Fibroblast of skin of back (primary cell): ENCODE measurements at regions not wholly inside any gene's neighbourhood (a gene's known extent, or its start where the extent isn't known, plus 50 kb on each side); places are given as distances from the start of the nearest gene placed in this dataset.
"Not testable (repeated sequence)": the region's sequence is repeated elsewhere in the genome, so short reads cannot be mapped to it uniquely, and the experiment has no call there.

Experiments used
- DNase-seq: peaks from one replicate; pipeline ENCODE4 v3.0.0-alpha.2; 2013

GRCh38 chr1:56105397-56105796, 474.0 kb downstream of the PLPP3 start:
- no peak for DNase-seq

GRCh38 chr1:56099766-56100265, 479.5 kb downstream of the PLPP3 start:
- DNase-seq: no peak

DNA sequence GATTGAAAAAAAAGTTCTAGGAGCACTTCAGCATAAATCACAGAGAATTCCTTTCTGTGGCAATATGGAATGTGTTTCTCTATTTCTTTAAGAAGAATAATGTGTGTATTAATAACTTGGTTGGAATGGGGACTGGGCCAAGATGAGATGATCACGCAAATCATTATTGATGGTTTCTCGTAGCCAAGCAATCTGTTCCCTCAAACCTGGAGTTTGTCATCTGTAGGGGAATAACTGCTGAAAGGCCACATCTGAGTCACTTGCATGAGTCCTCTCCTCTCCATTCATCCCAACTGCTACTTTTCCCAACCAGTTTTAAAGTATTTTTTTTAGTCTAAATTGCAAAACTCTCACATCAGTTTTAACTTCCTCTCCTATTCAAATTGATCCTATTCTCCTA, 480.4 kb downstream of the PLPP3 start:
- DNase-seq: peak; percentile 94

- peak; percentile 46 for DNase-seq
These were observed 481.6 kb downstream of the PLPP3 start for GRCh38 chr1:56097713-56098112.

GRCh38 chr1:56095696-56096665, 483.4 kb downstream of the PLPP3 start:
- DNase-seq: peak; percentile 92

GRCh38 chr1:56094168-56094567, 485.2 kb downstream of the PLPP3 start:
- DNase-seq: peak; percentile 25

- peak; percentile 37 for DNase-seq
These were observed 486.4 kb downstream of the PLPP3 start for GRCh38 chr1:56092684-56093570.

DNA sequence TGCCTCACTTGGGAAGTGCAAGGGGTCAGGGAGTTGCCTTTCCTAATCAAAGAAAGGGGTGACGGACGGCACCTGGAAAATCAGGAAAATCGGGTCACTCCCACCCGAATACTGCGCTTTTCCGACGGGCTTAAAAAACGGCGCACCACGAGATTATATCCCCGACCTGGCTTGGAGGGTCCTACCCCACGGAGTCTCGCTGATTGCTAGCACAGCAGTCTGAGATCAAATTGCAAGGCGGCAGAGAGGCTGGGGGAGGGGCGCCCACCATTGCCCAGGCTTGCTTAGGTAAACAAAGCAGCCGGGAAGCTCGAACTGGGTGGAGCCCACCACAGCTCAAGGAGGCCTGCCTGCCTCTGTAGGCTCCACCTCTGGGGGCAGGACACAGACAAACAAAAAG, 489.5 kb downstream of the PLPP3 start:
- DNase-seq: not testable (repeated sequence)

DNA sequence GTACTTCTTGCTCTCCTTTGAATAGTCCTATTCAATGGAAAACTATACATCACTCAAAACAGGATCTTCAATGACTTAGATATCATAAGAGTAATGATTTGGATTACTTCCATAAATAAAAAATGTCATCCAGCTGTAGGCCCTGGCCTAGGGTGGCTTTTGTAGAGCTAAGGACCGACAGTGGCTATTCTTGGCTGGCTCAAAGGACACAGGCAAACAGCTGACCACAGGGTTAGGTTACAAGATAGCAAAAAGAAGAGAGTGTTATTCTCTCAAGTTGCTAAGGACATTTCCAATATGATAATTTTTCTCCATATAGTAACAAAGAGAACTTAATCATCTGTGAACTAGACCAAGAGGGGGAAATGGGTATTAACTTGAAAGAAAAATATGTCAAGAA, 495.1 kb downstream of the PLPP3 start:
- no peak for DNase-seq

DNA sequence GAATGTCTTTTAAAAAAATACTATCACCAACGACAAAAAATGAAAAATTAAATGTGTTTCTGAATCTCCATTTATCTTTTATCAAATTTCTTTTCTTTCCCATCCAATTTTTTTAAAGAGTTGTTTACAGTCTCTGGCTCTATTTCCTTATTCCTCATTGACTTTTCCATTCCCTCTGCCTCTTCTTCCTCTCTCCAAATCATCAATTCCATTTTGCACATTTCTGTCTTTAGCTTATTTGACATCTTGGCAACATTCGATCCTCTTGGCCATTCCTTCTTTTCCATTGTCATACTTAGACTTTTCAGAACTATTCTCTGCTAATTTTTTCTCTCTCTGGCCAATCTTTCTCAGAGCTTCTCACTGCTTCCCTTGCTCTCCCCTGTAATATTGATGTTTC, 497.6 kb downstream of the PLPP3 start:
- DNase-seq: no peak

- DNase-seq: peak; percentile 92
These were observed 498.2 kb downstream of the PLPP3 start for GRCh38 chr1:56081173-56081572.

GRCh38 chr1:56080123-56080522, 499.2 kb downstream of the PLPP3 start:
- peak; percentile 72 for DNase-seq

GRCh38 chr1:56079391-56079790, 500.0 kb downstream of the PLPP3 start:
- no peak for DNase-seq

DNA sequence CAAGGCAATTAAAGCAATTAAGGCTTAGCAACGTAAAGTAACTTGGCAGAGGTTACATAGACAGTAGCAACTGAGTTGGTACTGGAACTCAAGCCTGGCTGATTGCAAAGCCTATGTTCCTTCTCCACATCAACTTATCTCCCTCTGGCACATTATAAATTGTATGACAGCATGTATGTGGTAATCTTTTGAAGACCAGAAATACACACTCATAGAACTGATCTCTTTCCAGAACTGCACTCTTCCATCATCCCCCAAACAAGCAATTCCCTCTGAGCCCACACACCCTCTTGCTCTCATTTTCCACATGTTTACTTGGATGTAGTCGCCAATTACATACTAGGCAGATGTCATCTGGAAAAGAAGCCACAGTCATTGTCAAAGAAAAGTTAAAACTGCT, 502.2 kb downstream of the PLPP3 start:
- DNase-seq: no peak

- peak; percentile 95 for DNase-seq
These were observed 505.2 kb downstream of the PLPP3 start for GRCh38 chr1:56074007-56074651.

DNA sequence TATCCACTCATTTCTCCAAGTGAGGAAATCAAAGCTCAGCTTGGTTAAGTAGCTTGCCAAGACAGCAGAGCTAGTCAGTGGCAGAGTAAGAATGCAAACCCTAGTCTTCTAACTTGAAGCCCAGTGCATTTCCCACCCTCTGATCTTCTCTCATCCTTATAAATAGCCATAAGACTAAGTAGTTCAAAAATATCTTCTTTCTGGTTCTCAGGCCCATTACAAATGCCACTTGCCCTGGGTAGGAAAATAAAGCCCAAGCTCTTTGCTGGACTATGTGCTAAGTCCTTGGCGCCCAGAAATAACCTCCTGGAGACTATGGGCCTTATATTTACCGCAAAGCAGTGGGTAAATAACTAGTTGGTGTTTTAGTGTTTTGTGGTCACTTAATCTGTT, 505.8 kb downstream of the PLPP3 start:
- DNase-seq: peak; percentile 49

GRCh38 chr1:56073206-56073605, 506.2 kb downstream of the PLPP3 start:
- no peak for DNase-seq

- no peak for DNase-seq
These were observed 507.1 kb downstream of the PLPP3 start for GRCh38 chr1:56072310-56072709.

GRCh38 chr1:56071351-56071750, 508.0 kb downstream of the PLPP3 start:
- DNase-seq: no peak

- DNase-seq: peak; percentile 81
These were observed 508.8 kb downstream of the PLPP3 start for GRCh38 chr1:56070601-56071000.

- no peak for DNase-seq
These were observed 509.5 kb downstream of the PLPP3 start for GRCh38 chr1:56069824-56070223.

GRCh38 chr1:56068908-56069307, 510.5 kb downstream of the PLPP3 start:
- DNase-seq: peak; percentile 78

- no peak for DNase-seq
These were observed 511.2 kb downstream of the PLPP3 start for GRCh38 chr1:56068210-56068609.
